ENCODE measurements at regions not wholly inside any gene's neighbourhood (a gene's known extent, or its start where the extent isn't known, plus 50 kb on each side); places are given as distances from the start of the nearest gene placed in this dataset.

GRCh38 chr9:10729213-10729612 is 116.4 kb upstream of the PTPRD start:
- H3K4me3 ChIP-seq (replicated peaks; ENCODE audit: low read depth, low read length): no peak overlapping the region
- TF ChIP-seq CTCF (IDR thresholded peaks at IDR 0.05; ENCODE audit: low read depth, low read length, missing control alignments): no peak
- DNase-seq (ENCODE audit: extremely low read depth, low read depth): no peak

GRCh38 chr9:10744669-10745068 is 131.9 kb upstream of the PTPRD start:
- no peak for DNase-seq (ENCODE audit: extremely low read depth, low read depth)
- H3K4me3 ChIP-seq (replicated peaks; ENCODE audit: low read depth, low read length): no peak overlapping the region

GRCh38 chr9:10753474-10753873 is 140.7 kb upstream of the PTPRD start:
- no peak overlapping the region for H3K4me3 ChIP-seq (replicated peaks; ENCODE audit: low read depth, low read length)
- no peak for DNase-seq (ENCODE audit: extremely low read depth, low read depth)
- no peak for TF ChIP-seq CTCF (IDR thresholded peaks at IDR 0.05; ENCODE audit: low read depth, low read length, missing control alignments)

More at GRCh38 chr9:10744669-10745068, 131.9 kb upstream of the PTPRD start:
- no peak for TF ChIP-seq CTCF (IDR thresholded peaks at IDR 0.05; ENCODE audit: low read depth, low read length, missing control alignments)

GRCh38 chr9:10764481-10764880 is 151.7 kb upstream of the PTPRD start:
- no peak for TF ChIP-seq CTCF (IDR thresholded peaks at IDR 0.05; ENCODE audit: low read depth, low read length, missing control alignments)
- DNase-seq (ENCODE audit: extremely low read depth, low read depth): no peak
- H3K4me3 ChIP-seq (replicated peaks; ENCODE audit: low read depth, low read length): no peak overlapping the region

GRCh38 chr9:10773136-10773535 is 160.3 kb upstream of the PTPRD start:
- TF ChIP-seq CTCF (IDR thresholded peaks at IDR 0.05; ENCODE audit: low read depth, low read length, missing control alignments): no peak

GRCh38 chr9:10774051-10774450 is 161.2 kb upstream of the PTPRD start:
- no peak overlapping the region for H3K4me3 ChIP-seq (replicated peaks; ENCODE audit: low read depth, low read length)
- no peak for TF ChIP-seq CTCF (IDR thresholded peaks at IDR 0.05; ENCODE audit: low read depth, low read length, missing control alignments)
- no peak for DNase-seq (ENCODE audit: extremely low read depth, low read depth)

More at GRCh38 chr9:10773136-10773535, 160.3 kb upstream of the PTPRD start:
- no peak for DNase-seq (ENCODE audit: extremely low read depth, low read depth)
- no peak overlapping the region for H3K4me3 ChIP-seq (replicated peaks; ENCODE audit: low read depth, low read length)

DNA sequence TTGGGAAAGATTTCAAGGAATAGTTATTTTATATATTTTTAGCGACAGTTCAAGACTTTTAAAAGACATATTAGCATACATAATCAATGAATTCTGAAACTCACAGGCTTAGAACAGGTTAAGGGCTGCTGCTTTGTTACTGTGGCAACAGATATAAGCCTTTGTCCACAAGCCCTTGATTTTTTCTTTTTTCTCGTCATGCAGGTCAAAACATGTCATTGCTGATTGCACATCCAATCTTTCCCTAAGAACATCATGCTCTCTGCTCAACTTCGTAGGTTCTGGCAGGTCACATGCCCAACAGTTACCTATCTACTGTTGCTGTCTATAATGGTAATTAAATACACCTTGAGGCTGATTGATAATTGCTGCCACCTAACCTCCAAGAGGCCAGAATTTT is 172.5 kb upstream of the PTPRD start:
- H3K4me3 ChIP-seq (replicated peaks; ENCODE audit: low read depth, low read length): no peak overlapping the region
- TF ChIP-seq CTCF (IDR thresholded peaks at IDR 0.05; ENCODE audit: low read depth, low read length, missing control alignments): no peak
- no peak for DNase-seq (ENCODE audit: extremely low read depth, low read depth)

All from HFF-Myc (cell line).